ENCODE measurements at regions not wholly inside any gene's neighbourhood (a gene's known extent, or its start where the extent isn't known, plus 50 kb on each side); places are given as distances from the start of the nearest gene placed in this dataset.

DNA sequence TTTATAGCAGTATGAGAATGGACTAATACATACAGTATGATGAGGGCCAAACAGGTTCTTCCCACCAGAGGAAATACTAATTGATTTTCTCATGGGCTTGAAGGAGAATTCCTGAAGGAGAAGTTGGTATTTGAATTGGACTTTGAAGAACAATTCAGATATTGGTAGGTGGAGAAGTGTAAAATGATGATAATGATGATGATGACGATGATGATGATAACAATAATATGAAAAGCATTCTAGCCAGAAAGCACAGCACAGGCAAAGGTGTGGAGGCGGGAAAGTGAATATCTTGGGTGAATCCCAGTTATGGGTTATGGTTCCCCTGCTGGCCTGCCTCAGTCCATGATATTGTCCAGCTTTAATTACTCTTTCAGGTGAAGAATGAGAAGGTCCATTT is 562.4 kb upstream of the SALL1 start:
- Histone ChIP-seq H3K36me3 (ENCODE audit: control insufficient read depth, insufficient read depth, low read length) (no peaks in the 10 kb centered on the region), H3K27me3 (ENCODE audit: control insufficient read depth, insufficient read depth, low read length) (no peaks in the 10 kb centered on the region), H3K4me3 (ENCODE audit: low read depth, low read length) (no peak overlapping the region)
- TF ChIP-seq, protein P1, sequence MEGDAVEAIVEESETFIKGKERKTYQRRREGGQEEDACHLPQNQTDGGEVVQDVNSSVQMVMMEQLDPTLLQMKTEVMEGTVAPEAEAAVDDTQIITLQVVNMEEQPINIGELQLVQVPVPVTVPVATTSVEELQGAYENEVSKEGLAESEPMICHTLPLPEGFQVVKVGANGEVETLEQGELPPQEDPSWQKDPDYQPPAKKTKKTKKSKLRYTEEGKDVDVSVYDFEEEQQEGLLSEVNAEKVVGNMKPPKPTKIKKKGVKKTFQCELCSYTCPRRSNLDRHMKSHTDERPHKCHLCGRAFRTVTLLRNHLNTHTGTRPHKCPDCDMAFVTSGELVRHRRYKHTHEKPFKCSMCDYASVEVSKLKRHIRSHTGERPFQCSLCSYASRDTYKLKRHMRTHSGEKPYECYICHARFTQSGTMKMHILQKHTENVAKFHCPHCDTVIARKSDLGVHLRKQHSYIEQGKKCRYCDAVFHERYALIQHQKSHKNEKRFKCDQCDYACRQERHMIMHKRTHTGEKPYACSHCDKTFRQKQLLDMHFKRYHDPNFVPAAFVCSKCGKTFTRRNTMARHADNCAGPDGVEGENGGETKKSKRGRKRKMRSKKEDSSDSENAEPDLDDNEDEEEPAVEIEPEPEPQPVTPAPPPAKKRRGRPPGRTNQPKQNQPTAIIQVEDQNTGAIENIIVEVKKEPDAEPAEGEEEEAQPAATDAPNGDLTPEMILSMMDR (IDR thresholded peaks at IDR 0.05; ENCODE audit: insufficient read depth, low read depth, low read length), result no peak
- no peak for DNase-seq (ENCODE audit: low read depth)
- POLR2A ChIA-PET, result no interaction called here
- CTCF ChIA-PET, result no interaction called here

DNA sequence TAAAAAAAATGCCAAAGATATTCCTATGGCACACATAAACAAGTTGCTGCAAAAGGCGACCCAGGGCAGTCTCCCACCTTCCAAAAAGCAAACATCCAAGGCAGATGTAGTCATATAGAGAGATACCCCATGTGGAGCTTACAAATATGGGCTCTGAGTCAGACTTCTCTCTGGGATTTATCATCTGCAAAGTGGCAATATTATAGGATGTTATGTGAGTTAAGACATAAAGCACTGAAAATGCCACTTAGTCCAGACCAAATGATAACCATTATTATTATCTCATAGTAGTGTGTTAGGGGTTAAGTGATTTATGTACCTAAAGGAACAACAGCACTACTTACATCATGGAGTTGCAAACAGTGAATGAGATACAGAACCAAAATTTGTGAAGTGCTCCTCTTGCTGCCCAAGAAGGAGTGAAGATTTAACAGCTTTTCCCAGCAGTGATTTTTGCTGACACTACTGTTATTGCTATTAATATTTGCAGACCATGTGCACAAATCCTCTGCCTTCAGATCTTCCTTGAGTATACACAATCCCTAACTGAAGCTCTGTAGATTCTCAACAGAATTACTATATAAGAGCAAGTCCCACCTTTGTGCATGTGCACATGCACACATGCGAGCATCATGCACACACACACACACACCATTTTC is 560.0 kb upstream of the SALL1 start:
- ChIA-PET CTCF (no interaction called here), POLR2A (no interaction called here)
- DNase-seq (ENCODE audit: low read depth), result no peak
- TF ChIP-seq, protein P1 (IDR thresholded peaks at IDR 0.05; ENCODE audit: insufficient read depth, low read depth, low read length), result no peak
- Histone ChIP-seq H3K36me3 (ENCODE audit: control insufficient read depth, insufficient read depth, low read length) (no peaks in the 10 kb centered on the region), H3K27me3 (ENCODE audit: control insufficient read depth, insufficient read depth, low read length) (no peaks in the 10 kb centered on the region), H3K4me3 (ENCODE audit: low read depth, low read length) (no peak overlapping the region)

DNA sequence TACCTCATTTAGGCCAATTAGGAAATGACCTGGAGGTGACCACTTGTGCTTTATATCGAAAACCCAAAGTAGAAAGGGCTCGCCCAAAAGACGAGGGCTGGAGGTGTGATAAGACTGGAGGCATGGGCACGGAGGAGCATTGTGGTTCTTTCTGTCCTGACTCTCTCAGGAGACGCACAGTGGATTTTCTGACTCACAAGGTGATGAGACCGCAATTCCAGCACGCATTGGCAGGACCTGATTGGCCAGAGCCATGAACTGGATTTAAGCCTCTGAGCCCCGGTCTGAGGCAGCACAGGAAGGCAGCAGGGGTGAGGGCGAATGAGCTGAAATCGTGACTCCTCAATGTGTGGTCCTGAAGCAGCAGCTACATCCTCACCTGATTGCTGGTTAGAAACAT is 559.1 kb upstream of the SALL1 start:
- DNase-seq (ENCODE audit: low read depth), result no peak
- TF ChIP-seq, protein P1 (IDR thresholded peaks at IDR 0.05; ENCODE audit: insufficient read depth, low read depth, low read length), result no peak
- Histone ChIP-seq H3K27me3 (ENCODE audit: control insufficient read depth, insufficient read depth, low read length) (no peaks in the 10 kb centered on the region), H3K36me3 (ENCODE audit: control insufficient read depth, insufficient read depth, low read length) (no peaks in the 10 kb centered on the region), H3K4me3 (ENCODE audit: low read depth, low read length) (no peak overlapping the region)
- CTCF ChIA-PET, result no interaction called here
- POLR2A ChIA-PET, result no interaction called here

DNA sequence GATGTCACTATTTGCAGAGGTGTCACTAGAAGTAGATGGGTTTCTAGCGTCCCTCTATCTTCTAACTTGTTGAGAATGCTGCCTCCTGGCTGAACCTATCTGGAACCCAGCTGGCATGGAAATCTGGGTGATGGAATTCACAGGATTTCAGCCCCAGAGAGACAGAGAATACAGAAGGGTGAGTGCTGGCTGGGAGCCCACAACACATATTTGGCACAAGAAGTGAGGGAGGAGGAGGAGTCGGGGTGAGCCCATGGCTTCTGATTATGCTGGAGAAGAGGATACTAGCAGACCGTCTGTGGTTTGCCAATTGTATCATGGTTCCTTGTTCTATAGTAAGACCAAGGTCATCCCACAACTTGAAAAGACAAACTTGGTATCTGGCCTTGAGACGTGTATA is 557.8 kb upstream of the SALL1 start:
- TF ChIP-seq, protein P1 (IDR thresholded peaks at IDR 0.05; ENCODE audit: insufficient read depth, low read depth, low read length), result no peak
- H3K27me3 ChIP-seq (ENCODE audit: control insufficient read depth, insufficient read depth, low read length), result no peaks in the 10 kb centered on the region
- no peaks in the 10 kb centered on the region for H3K36me3 ChIP-seq (ENCODE audit: control insufficient read depth, insufficient read depth, low read length)
- CTCF ChIA-PET, result no interaction called here
- H3K4me3 ChIP-seq (ENCODE audit: low read depth, low read length), result no peak overlapping the region
- DNase-seq (ENCODE audit: low read depth), result no peak
- POLR2A ChIA-PET, result interaction anchor here (0.6 kb wide), 1 partner anchor 290 kb away, joined by 3 read pairs; no protein-coding TSS in a partner anchor

DNA sequence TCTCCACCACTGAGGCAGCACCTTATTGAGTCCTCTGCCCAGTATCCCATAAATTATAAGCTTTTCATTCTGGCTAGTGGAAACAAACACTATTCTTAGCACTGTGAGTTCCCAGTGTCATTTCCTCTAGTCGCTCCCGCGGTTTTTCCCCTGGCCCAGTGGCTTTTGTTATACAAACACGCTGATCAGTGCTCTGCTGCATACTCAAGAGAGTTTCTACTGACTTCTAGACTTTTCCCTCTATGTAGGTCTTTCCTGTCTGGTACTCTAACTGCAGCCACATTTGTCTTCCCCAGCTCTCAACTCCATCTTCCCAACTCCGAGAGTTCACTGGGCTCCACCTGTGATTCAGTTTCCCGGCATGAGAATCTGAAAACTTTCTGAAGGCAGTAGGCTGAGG is 556.6 kb upstream of the SALL1 start:
- H3K27me3 ChIP-seq (ENCODE audit: control insufficient read depth, insufficient read depth, low read length), result no peaks in the 10 kb centered on the region
- ChIA-PET POLR2A (no interaction called here), CTCF (no interaction called here)
- no peaks in the 10 kb centered on the region for H3K36me3 ChIP-seq (ENCODE audit: control insufficient read depth, insufficient read depth, low read length)
- no peak overlapping the region for H3K4me3 ChIP-seq (ENCODE audit: low read depth, low read length)
- DNase-seq (ENCODE audit: low read depth), result no peak
- TF ChIP-seq, protein P1 (IDR thresholded peaks at IDR 0.05; ENCODE audit: insufficient read depth, low read depth, low read length), result no peak

Measured in BJ (cell line).